H1 (cell line): ENCODE measurements at regions not wholly inside any gene's neighbourhood (a gene's known extent, or its start where the extent isn't known, plus 50 kb on each side); places are given as distances from the start of the nearest gene placed in this dataset.

Source experiments
- CTCF ChIA-PET: fragments of 300-600 bp; sonication (Branson Sonifier 250); formaldehyde crosslinking; loops from one replicate; lab custom pipeline; 2021; ENCODE audit not compliant: partially characterized antibody; lab: Charles Lee
- POLR2A ChIA-PET: fragments of 300-600 bp; sonication (Branson Sonifier 250); formaldehyde crosslinking; loops from one replicate; lab custom pipeline; 2021; ENCODE audit warnings: inconsistent platforms; ENCODE audit not compliant: partially characterized antibody; lab: Charles Lee
- DNase-seq, 2 experiments: peaks; one replicate each; pipeline versions ENCODE4 v3.0.0 to v3.0.0-alpha.2; 2010 to 2022; ENCODE audit warnings: low spot score in 2 of 2, low read depth in 1 of 2, mixed read lengths in 1 of 2
- FAIRE-seq: peaks from 2 replicates; lab custom pipeline; 2011; peaks lifted over from hg19 to GRCh38; lab: Jason Lieb, UNC
- H2AFZ ChIP-seq: 2 replicates; pipeline ENCODE4 v1.8.1; 2012; ENCODE audit warnings: low read length, inconsistent platforms
- H2AK5ac ChIP-seq: 2 replicates; pipeline ENCODE4 v1.6.1; 2013; ENCODE audit warnings: low read depth, low read length
- H2BK120ac ChIP-seq: replicated peaks from 2 replicates; pipeline ENCODE3; 2013; ENCODE audit warnings: low read depth, low read length, inconsistent platforms
- H2BK12ac ChIP-seq: 2 replicates; pipeline ENCODE4 v1.6.1; 2013; ENCODE audit warnings: low read depth, low read length
- H2BK15ac ChIP-seq: 2 replicates; pipeline ENCODE4 v1.6.1; 2013; ENCODE audit warnings: low read length
- H2BK20ac ChIP-seq: 2 replicates; pipeline ENCODE4 v1.6.1; 2013; ENCODE audit warnings: low read length
- H2BK5ac ChIP-seq: 2 replicates; pipeline ENCODE4 v1.6.1; 2013; ENCODE audit warnings: low read depth, low read length
- H3K14ac ChIP-seq: 2 replicates; pipeline ENCODE4 v1.6.1; 2013; ENCODE audit warnings: inconsistent platforms; ENCODE audit not compliant: insufficient read length
- H3K18ac ChIP-seq: 2 replicates; pipeline ENCODE4 v1.6.1; 2013; ENCODE audit warnings: low read length; ENCODE audit errors: extremely low read depth
- H3K23ac ChIP-seq: 2 replicates; pipeline ENCODE4 v1.6.1; 2013; ENCODE audit warnings: inconsistent platforms; ENCODE audit not compliant: insufficient read length
- H3K23me2 ChIP-seq: 2 replicates; pipeline ENCODE4 v1.6.1; 2013; ENCODE audit warnings: low read depth, low read length
- H3K27ac ChIP-seq: 2 replicates; pipeline ENCODE4 v1.6.1; 2011; ENCODE audit warnings: low read depth, low read length, inconsistent platforms
- H3K27me3 ChIP-seq, 4 experiments: replicated peaks in 1 of 4; 1 replicate in 1 of 4; 2 replicates in 3 of 4; pipeline versions ENCODE4 v1.6.1 to v1.8.1; 2011 to 2013; ENCODE audit warnings: low read length in 3 of 4, mild to moderate bottlenecking in 3 of 4, inconsistent platforms in 2 of 4, mixed read lengths in 2 of 4, moderate library complexity in 1 of 4; ENCODE audit not compliant: control insufficient read depth in 3 of 4, insufficient read depth in 3 of 4; ENCODE audit errors: extremely low read depth in 1 of 4
- H3K36me3 ChIP-seq, 4 experiments: 2 replicates each; pipeline versions ENCODE4 v1.6.1 to v1.8.1; 2011 to 2013; ENCODE audit warnings: mild to moderate bottlenecking in 4 of 4, low read length in 3 of 4, moderate library complexity in 2 of 4, control low read depth in 1 of 4, inconsistent platforms in 1 of 4; ENCODE audit not compliant: insufficient read depth in 4 of 4, control insufficient read depth in 2 of 4
- H3K4ac ChIP-seq: replicated peaks from 2 replicates; pipeline ENCODE3; 2013; ENCODE audit warnings: low read length, low read depth, mixed read lengths, inconsistent platforms; ENCODE audit not compliant: insufficient read length
- H3K4me1 ChIP-seq, 4 experiments: replicated peaks in 1 of 4; 1 replicate in 1 of 4; 2 replicates in 3 of 4; pipeline versions ENCODE4 v1.6.1 to v1.8.1; 2011 to 2013; ENCODE audit warnings: low read length in 3 of 4, inconsistent platforms in 2 of 4, mixed read lengths in 1 of 4; ENCODE audit not compliant: insufficient read depth in 4 of 4, control insufficient read depth in 3 of 4
- H3K4me2 ChIP-seq, 2 experiments: 2 replicates each; pipeline versions ENCODE4 v1.6.1 to v1.8.1; 2011 to 2013; ENCODE audit warnings: low read depth in 2 of 2, low read length in 2 of 2, control low read depth in 1 of 2, inconsistent platforms in 1 of 2, mild to moderate bottlenecking in 1 of 2; ENCODE audit not compliant: insufficient read depth in 1 of 2
- H3K4me3 ChIP-seq, 4 experiments: fragments of 200-600, 300-600 bp in 1 of 4; sonication (generic), shearing (Covaris generic), sonication (Bioruptor Twin) in 1 of 4; 2 replicates each; pipeline versions ENCODE4 v1.5.1 to v1.8.1; 2011 to 2016; ENCODE audit warnings: low read length in 4 of 4, low read depth in 3 of 4, control low read depth in 2 of 4, inconsistent platforms in 2 of 4, mild to moderate bottlenecking in 2 of 4, mixed read lengths in 1 of 4, moderate library complexity in 1 of 4; ENCODE audit not compliant: insufficient read depth in 2 of 4; ENCODE audit errors: extremely low read depth in 1 of 4
- H3K56ac ChIP-seq: replicated peaks from 2 replicates; pipeline ENCODE3; 2013; ENCODE audit warnings: low read depth, mild to moderate bottlenecking, mixed read lengths, low read length, inconsistent platforms; ENCODE audit not compliant: insufficient read length
- H3K79me1 ChIP-seq: 2 replicates; pipeline ENCODE4 v1.6.1; 2013; ENCODE audit warnings: low read depth, low read length, control low read depth
- H3K79me2 ChIP-seq, 2 experiments: 2 replicates each; pipeline versions ENCODE4 v1.6.1 to v1.8.1; 2012 to 2013; ENCODE audit warnings: low read length in 2 of 2, mild to moderate bottlenecking in 2 of 2, inconsistent platforms in 1 of 2; ENCODE audit not compliant: insufficient read depth in 2 of 2, control insufficient read depth in 1 of 2
- H3K9ac ChIP-seq, 4 experiments: replicated peaks in 1 of 4; 1 replicate in 1 of 4; 2 replicates in 3 of 4; pipeline versions ENCODE4 v1.6.1 to v1.8.1; 2011 to 2013; ENCODE audit warnings: low read depth in 3 of 4, low read length in 3 of 4, control low read depth in 2 of 4, mild to moderate bottlenecking in 2 of 4, moderate library complexity in 2 of 4, inconsistent platforms in 1 of 4; ENCODE audit errors: extremely low read depth in 1 of 4
- H3K9me3 ChIP-seq, 2 experiments: 2 replicates each; pipeline versions ENCODE4 v1.6.1 to v1.8.1; 2012 to 2013; ENCODE audit warnings: mild to moderate bottlenecking in 2 of 2, moderate library complexity in 2 of 2, control low read depth in 1 of 2, inconsistent platforms in 1 of 2, low read depth in 1 of 2, low read length in 1 of 2, mixed read lengths in 1 of 2; ENCODE audit not compliant: insufficient read depth in 2 of 2
- H4K20me1 ChIP-seq, 2 experiments: replicated peaks in 1 of 2; 2 replicates each; pipeline versions ENCODE3 to v1.8.1; 2011 to 2013; ENCODE audit warnings: inconsistent platforms in 2 of 2, low read length in 2 of 2, mild to moderate bottlenecking in 1 of 2; ENCODE audit not compliant: insufficient read depth in 2 of 2, control insufficient read depth in 1 of 2
- H4K5ac ChIP-seq: 2 replicates; pipeline ENCODE4 v1.6.1; 2013; ENCODE audit warnings: low read length, low read depth, mixed read lengths, inconsistent platforms; ENCODE audit not compliant: insufficient read length
- H4K8ac ChIP-seq: 2 replicates; pipeline ENCODE4 v1.8.0; 2013; ENCODE audit warnings: mild to moderate bottlenecking, moderate library complexity, low read length, inconsistent platforms; ENCODE audit not compliant: insufficient read depth; ENCODE audit errors: extremely low read depth
- H4K91ac ChIP-seq: replicated peaks from 2 replicates; pipeline ENCODE3; 2013; ENCODE audit warnings: low read length, mixed read lengths, inconsistent platforms; ENCODE audit not compliant: insufficient read length
- ATF3 ChIP-seq: IDR thresholded peaks from 2 replicates; pipeline ENCODE4 v1.6.1; 2011; ENCODE audit warnings: low read depth, mild to moderate bottlenecking, low read length; ENCODE audit not compliant: insufficient read depth
- BRCA1 ChIP-seq: IDR thresholded peaks from 2 replicates; pipeline ENCODE4 v1.6.1; 2012; ENCODE audit warnings: low read depth, low read length, improper control_type of control experiment
- KDM5A ChIP-seq: fragments of 200-600 bp; IDR thresholded peaks from 2 replicates; pipeline ENCODE4 v1.7.1; 2012; ENCODE audit warnings: mild to moderate bottlenecking, low read length, inconsistent platforms, mixed read lengths
- POLR2AphosphoS5 ChIP-seq: IDR thresholded peaks from 2 replicates; pipeline ENCODE4 v1.6.1; 2011; ENCODE audit warnings: low read depth, low read length
- RFX5 ChIP-seq: IDR thresholded peaks from 2 replicates; pipeline ENCODE4 v1.6.1; 2011; ENCODE audit warnings: low read depth, low read length, improper control_type of control experiment, borderline replicate concordance
- WGBS, 2 experiments: shearing (Covaris generic) in 1 of 2; methylation state at CpG; one replicate each; pipeline versions ENCODE4 v1.1.6 to v1.1.7; 2013 to 2015; ENCODE audit warnings: low lambda C conversion rate in 2 of 2, mixed read lengths in 2 of 2, inconsistent platforms in 1 of 2, low coverage in 1 of 2, missing lambda C conversion rate in 1 of 2; ENCODE audit not compliant: insufficient replicate concordance in 2 of 2, insufficient coverage in 1 of 2, insufficient read length in 1 of 2; ENCODE audit errors: extremely low coverage in 1 of 2, missing lambda C conversion rate in 1 of 2; 5-methylcytosine and 5-hydroxymethylcytosine counted together

GRCh38 chr4:20386001-20386740 lies 134.5 kb downstream of the SLIT2 start:
- CTCF ChIA-PET, result interaction anchor here (1.1 to 4.9 kb wide), 3 partner anchors 8 to 298 kb away, joined by 3 to 39 read pairs (median 3); no protein-coding TSS in a partner anchor
- Histone ChIP-seq H3K18ac (no peak overlapping the region), H4K20me1 (no peaks in the 10 kb centered on the region), H3K23ac (no peak overlapping the region), H2BK5ac (no peak overlapping the region), H2AK5ac (no peak overlapping the region), H3K9me3 (no peaks in the 10 kb centered on the region), H3K4me3 (no peak overlapping the region), H3K56ac (no peak overlapping the region), H3K4me1 (no peaks in the 10 kb centered on the region), H3K23me2 (no peaks in the 10 kb centered on the region), H3K4ac (no peak overlapping the region), H4K91ac (no peak overlapping the region), H3K79me2 (no peaks in the 10 kb centered on the region), H4K8ac (no peak overlapping the region), H2BK120ac (no peak overlapping the region), H3K36me3 (no peaks in the 10 kb centered on the region), H3K14ac (no peak overlapping the region), H2BK20ac (no peak overlapping the region), H2BK12ac (no peak overlapping the region), H3K27ac (no peak overlapping the region), H4K5ac (no peak overlapping the region), H3K79me1 (no peaks in the 10 kb centered on the region), H3K27me3 (no peaks in the 10 kb centered on the region), H2BK15ac (no peak overlapping the region), H2AFZ (no peak overlapping the region), H3K4me2 (no peak overlapping the region), H3K9ac (no peak overlapping the region)
- POLR2A ChIA-PET, result no interaction called here
- TF ChIP-seq RFX5 (no peak), KDM5A (no peak), BRCA1 (no peak), ATF3 (no peak), POLR2AphosphoS5 (no peak)
- no peak for DNase-seq
- 94% methylated on average over 2 of the region's 2 CpGs; no CpG with 5 or more reads in 1 of the 2 experiments for WGBS, 2 experiments
- no peak for FAIRE-seq
